ENCODE measurements at regions not wholly inside any gene's neighbourhood (a gene's known extent, or its start where the extent isn't known, plus 50 kb on each side); places are given as distances from the start of the nearest gene placed in this dataset.

GRCh38 chr5:84874196-84874595 is 489.5 kb upstream of the EDIL3 start:
- FAIRE-seq = no peak
- H3K4me3 ChIP-seq (ENCODE audit: control insufficient read depth in 2 of 3, extremely low read depth in 1 of 3, insufficient read depth in 2 of 3, low read depth in 1 of 3, low read length in 3 of 3) = no peak overlapping the region
- H3K9me1 ChIP-seq (ENCODE audit: control insufficient read depth, extremely low read depth, insufficient read depth, low read length) = no peaks in the 10 kb centered on the region
- no peaks in the 10 kb centered on the region for H3K4me1 ChIP-seq (ENCODE audit: control insufficient read depth, extremely low read depth, insufficient read depth, low read length)
- H3K79me2 ChIP-seq (ENCODE audit: control insufficient read depth, insufficient read depth, low read length) = no peaks in the 10 kb centered on the region
- no peak for TF ChIP-seq EZH2 (IDR thresholded peaks at IDR 0.05; ENCODE audit: low read length)
- TF ChIP-seq CTCF (optimal IDR thresholded peaks at IDR 0.05 in 1 of 3, IDR thresholded peaks at IDR 0.05 in 1 of 3, conservative IDR thresholded peaks at IDR 0.05 in 1 of 3; ENCODE audit: extremely low read depth in 1 of 3, insufficient read depth in 2 of 3, low read length in 3 of 3) = no peak
- H2AFZ ChIP-seq (ENCODE audit: control insufficient read depth, low read length) = no peak overlapping the region
- H3K27ac ChIP-seq (ENCODE audit: control insufficient read depth, insufficient read depth, low read length) = no peak overlapping the region
- no peak overlapping the region for H3K4me2 ChIP-seq (ENCODE audit: control insufficient read depth, extremely low read depth, insufficient read depth, low read depth, low read length)
- no peaks in the 10 kb centered on the region for H3K36me3 ChIP-seq (ENCODE audit: control insufficient read depth in 2 of 2, extremely low read depth in 1 of 2, insufficient read depth in 2 of 2, low read length in 2 of 2)
- H3K9me3 ChIP-seq (ENCODE audit: control insufficient read depth, low read depth, low read length) = no peaks in the 10 kb centered on the region
- H3K9ac ChIP-seq (ENCODE audit: control insufficient read depth, extremely low read depth, insufficient read depth, low read length) = no peak overlapping the region
- H3K27me3 ChIP-seq (ENCODE audit: control insufficient read depth, extremely low read depth, insufficient read depth, low read length) = no peaks in the 10 kb centered on the region
- H4K20me1 ChIP-seq (ENCODE audit: control insufficient read depth, extremely low read depth, insufficient read depth, low read length) = no peaks in the 10 kb centered on the region
- dilution Hi-C loops (cut with MboI; ENCODE audit: extremely low pct_ligation_motif_present, low sequenced_read_pairs) = no loop called here
- no peak for DNase-seq (ENCODE audit: low read depth, low spot score)

GRCh38 chr5:84872768-84873167 is 488.1 kb upstream of the EDIL3 start:
- H3K9me1 ChIP-seq (ENCODE audit: control insufficient read depth, extremely low read depth, insufficient read depth, low read length) = no peaks in the 10 kb centered on the region
- H4K20me1 ChIP-seq (ENCODE audit: control insufficient read depth, extremely low read depth, insufficient read depth, low read length) = no peaks in the 10 kb centered on the region
- DNase-seq (ENCODE audit: low read depth, low spot score) (no peak), FAIRE-seq (no peak)
- no peak overlapping the region for H3K4me3 ChIP-seq (ENCODE audit: control insufficient read depth in 2 of 3, extremely low read depth in 1 of 3, insufficient read depth in 2 of 3, low read depth in 1 of 3, low read length in 3 of 3)
- H3K4me2 ChIP-seq (ENCODE audit: control insufficient read depth, extremely low read depth, insufficient read depth, low read depth, low read length) = no peak overlapping the region
- H3K36me3 ChIP-seq (ENCODE audit: control insufficient read depth in 2 of 2, extremely low read depth in 1 of 2, insufficient read depth in 2 of 2, low read length in 2 of 2) = no peaks in the 10 kb centered on the region
- H3K27ac ChIP-seq (ENCODE audit: control insufficient read depth, insufficient read depth, low read length) = no peak overlapping the region
- no peak overlapping the region for H3K9ac ChIP-seq (ENCODE audit: control insufficient read depth, extremely low read depth, insufficient read depth, low read length)
- no peak overlapping the region for H2AFZ ChIP-seq (ENCODE audit: control insufficient read depth, low read length)
- no peaks in the 10 kb centered on the region for H3K4me1 ChIP-seq (ENCODE audit: control insufficient read depth, extremely low read depth, insufficient read depth, low read length)
- H3K9me3 ChIP-seq (ENCODE audit: control insufficient read depth, low read depth, low read length) = no peaks in the 10 kb centered on the region
- no peaks in the 10 kb centered on the region for H3K27me3 ChIP-seq (ENCODE audit: control insufficient read depth, extremely low read depth, insufficient read depth, low read length)
- no peaks in the 10 kb centered on the region for H3K79me2 ChIP-seq (ENCODE audit: control insufficient read depth, insufficient read depth, low read length)
- dilution Hi-C loops (cut with MboI; ENCODE audit: extremely low pct_ligation_motif_present, low sequenced_read_pairs) = no loop called here
- TF ChIP-seq CTCF (optimal IDR thresholded peaks at IDR 0.05 in 1 of 3, IDR thresholded peaks at IDR 0.05 in 1 of 3, conservative IDR thresholded peaks at IDR 0.05 in 1 of 3; ENCODE audit: extremely low read depth in 1 of 3, insufficient read depth in 2 of 3, low read length in 3 of 3) = no peak
- no peak for TF ChIP-seq EZH2 (IDR thresholded peaks at IDR 0.05; ENCODE audit: low read length)
